Fibroblast of lung (primary cell): ENCODE measurements at regions not wholly inside any gene's neighbourhood (a gene's known extent, or its start where the extent isn't known, plus 50 kb on each side); places are given as distances from the start of the nearest gene placed in this dataset.

Experiments
- EZH2 ChIP-seq: IDR thresholded peaks from 2 replicates; pipeline ENCODE4 v1.5.1; 2012; ENCODE audit warnings: low read length, control low read depth, mild to moderate bottlenecking; ENCODE audit errors: missing control alignments
- TF ChIP-seq, protein P1 (sequence below), 2 donors: IDR thresholded peaks in 1 of 2; conservative IDR thresholded peaks in 1 of 2; 1 replicate in 1 of 2; 2 replicates in 1 of 2; pipeline ENCODE4 v1.5.1; 2011 to 2012; ENCODE audit warnings: low read length in 2 of 2, control low read depth in 1 of 2, inconsistent platforms in 1 of 2, low read depth in 1 of 2, mild to moderate bottlenecking in 1 of 2

DNA sequence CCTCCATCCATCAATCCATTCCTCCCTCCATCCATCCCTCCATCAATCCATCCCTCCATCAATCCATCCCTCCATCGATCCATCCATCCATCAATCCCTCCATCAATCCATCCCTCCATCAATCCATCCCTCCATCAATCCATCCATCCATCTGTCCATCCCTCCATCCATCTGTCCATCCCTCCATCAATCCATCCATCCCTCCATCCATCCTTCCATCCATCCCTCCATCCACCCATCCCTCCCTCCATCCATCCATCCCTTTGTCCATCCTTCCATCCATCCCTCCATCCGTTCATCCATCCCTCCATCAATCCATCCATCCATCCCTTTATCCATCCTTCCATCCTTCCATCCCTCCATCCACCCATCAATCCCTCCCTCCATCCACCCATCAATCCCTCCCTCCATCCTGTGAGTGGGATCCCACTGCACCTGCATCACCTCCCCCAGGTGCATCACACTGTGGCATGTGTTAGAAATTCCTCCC lies 338.1 kb upstream of the SFSWAP start:
- TF ChIP-seq, protein P1, sequence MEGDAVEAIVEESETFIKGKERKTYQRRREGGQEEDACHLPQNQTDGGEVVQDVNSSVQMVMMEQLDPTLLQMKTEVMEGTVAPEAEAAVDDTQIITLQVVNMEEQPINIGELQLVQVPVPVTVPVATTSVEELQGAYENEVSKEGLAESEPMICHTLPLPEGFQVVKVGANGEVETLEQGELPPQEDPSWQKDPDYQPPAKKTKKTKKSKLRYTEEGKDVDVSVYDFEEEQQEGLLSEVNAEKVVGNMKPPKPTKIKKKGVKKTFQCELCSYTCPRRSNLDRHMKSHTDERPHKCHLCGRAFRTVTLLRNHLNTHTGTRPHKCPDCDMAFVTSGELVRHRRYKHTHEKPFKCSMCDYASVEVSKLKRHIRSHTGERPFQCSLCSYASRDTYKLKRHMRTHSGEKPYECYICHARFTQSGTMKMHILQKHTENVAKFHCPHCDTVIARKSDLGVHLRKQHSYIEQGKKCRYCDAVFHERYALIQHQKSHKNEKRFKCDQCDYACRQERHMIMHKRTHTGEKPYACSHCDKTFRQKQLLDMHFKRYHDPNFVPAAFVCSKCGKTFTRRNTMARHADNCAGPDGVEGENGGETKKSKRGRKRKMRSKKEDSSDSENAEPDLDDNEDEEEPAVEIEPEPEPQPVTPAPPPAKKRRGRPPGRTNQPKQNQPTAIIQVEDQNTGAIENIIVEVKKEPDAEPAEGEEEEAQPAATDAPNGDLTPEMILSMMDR (conservative IDR thresholded peaks at IDR 0.05 in 1 of 2, IDR thresholded peaks at IDR 0.05 in 1 of 2; ENCODE audit: low read depth in 1 of 2, low read length in 2 of 2): no peak
- TF ChIP-seq EZH2: no peak
